ENCODE measurements at regions not wholly inside any gene's neighbourhood (a gene's known extent, or its start where the extent isn't known, plus 50 kb on each side); places are given as distances from the start of the nearest gene placed in this dataset.
A peak's percentile ranks its signal among the peaks of the same experiment; 100 is the strongest.

GRCh38 chr13:50527188-50527587 is 316.3 kb downstream of the DLEU7 start:
- intact Hi-C loops (cut with micrococcal nuclease) = no loop called here
- DNase-seq = no peak
- peaks cover 18% of the 10 kb centered on the region for H3K4me1 Mint-ChIP-seq (ENCODE audit: low read depth)
- H3K9me3 Mint-ChIP-seq = no peaks in the 10 kb centered on the region
- H3K27me3 Mint-ChIP-seq = no peaks in the 10 kb centered on the region
- ChIA-PET POLR2A (no interaction called here), CTCF (no interaction called here)
- H3K36me3 Mint-ChIP-seq (ENCODE audit: low read depth) = no peaks in the 10 kb centered on the region
- no peak overlapping the region for H3K27ac Mint-ChIP-seq
- no peak overlapping the region for H3K4me3 Mint-ChIP-seq
- no peak for ATAC-seq
- TF ChIP-seq, protein P1, sequence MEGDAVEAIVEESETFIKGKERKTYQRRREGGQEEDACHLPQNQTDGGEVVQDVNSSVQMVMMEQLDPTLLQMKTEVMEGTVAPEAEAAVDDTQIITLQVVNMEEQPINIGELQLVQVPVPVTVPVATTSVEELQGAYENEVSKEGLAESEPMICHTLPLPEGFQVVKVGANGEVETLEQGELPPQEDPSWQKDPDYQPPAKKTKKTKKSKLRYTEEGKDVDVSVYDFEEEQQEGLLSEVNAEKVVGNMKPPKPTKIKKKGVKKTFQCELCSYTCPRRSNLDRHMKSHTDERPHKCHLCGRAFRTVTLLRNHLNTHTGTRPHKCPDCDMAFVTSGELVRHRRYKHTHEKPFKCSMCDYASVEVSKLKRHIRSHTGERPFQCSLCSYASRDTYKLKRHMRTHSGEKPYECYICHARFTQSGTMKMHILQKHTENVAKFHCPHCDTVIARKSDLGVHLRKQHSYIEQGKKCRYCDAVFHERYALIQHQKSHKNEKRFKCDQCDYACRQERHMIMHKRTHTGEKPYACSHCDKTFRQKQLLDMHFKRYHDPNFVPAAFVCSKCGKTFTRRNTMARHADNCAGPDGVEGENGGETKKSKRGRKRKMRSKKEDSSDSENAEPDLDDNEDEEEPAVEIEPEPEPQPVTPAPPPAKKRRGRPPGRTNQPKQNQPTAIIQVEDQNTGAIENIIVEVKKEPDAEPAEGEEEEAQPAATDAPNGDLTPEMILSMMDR (IDR thresholded peaks at IDR 0.05) = no peak

DNA sequence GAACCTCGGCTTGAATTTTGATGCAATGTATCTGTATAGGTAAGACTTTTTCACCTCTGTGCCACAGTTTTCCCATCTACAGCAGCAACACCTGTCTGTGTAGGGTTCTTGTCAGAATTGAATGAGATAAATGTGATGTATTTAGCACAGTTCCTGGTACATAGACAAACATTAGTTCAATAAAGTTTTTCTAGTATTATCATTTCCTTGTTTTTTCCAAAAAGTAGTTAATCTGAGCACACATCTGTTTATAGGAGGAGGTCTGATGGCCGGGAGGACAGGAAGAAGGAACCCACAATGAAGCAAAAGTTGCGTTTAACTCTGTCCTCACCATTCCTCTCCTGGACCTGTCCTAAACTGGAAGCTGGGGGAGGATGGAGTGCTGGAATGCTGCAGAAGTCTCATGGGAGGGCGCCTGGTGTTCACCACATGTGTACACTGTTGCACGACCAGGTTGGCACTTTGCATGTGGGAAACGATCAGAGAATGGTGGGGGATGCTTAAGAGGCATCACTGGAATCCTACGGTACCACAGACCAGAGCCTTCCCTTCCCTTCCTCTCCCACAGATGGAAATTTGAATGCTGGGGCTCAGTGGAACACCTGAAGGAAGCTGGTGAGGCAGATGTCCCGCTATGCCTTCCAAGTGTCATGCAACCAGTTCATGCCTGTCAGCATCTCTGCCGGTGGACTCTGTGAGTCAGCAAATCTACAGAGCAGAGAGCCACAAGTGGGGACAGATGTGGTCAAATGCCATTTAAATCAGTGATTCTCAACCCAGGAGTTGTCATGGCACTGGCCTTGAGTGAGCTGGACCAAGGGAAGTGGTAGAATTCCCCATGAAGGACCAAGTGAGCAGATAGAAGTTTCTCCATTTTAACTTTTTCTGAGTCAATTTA is 315.6 kb downstream of the DLEU7 start:
- ATAC-seq = no peak
- Mint-ChIP-seq H3K9me3 (no peaks in the 10 kb centered on the region), H3K27me3 (no peaks in the 10 kb centered on the region), H3K4me1 (ENCODE audit: low read depth) (peaks cover 18% of the 10 kb centered on the region), H3K27ac (no peak overlapping the region), H3K4me3 (no peak overlapping the region), H3K36me3 (ENCODE audit: low read depth) (no peaks in the 10 kb centered on the region)
- intact Hi-C loops (cut with micrococcal nuclease) = no loop called here
- peak; percentile 20 for DNase-seq
- TF ChIP-seq, protein P1 (IDR thresholded peaks at IDR 0.05) = no peak
- CTCF ChIA-PET = no interaction called here
- POLR2A ChIA-PET = no interaction called here

DNA sequence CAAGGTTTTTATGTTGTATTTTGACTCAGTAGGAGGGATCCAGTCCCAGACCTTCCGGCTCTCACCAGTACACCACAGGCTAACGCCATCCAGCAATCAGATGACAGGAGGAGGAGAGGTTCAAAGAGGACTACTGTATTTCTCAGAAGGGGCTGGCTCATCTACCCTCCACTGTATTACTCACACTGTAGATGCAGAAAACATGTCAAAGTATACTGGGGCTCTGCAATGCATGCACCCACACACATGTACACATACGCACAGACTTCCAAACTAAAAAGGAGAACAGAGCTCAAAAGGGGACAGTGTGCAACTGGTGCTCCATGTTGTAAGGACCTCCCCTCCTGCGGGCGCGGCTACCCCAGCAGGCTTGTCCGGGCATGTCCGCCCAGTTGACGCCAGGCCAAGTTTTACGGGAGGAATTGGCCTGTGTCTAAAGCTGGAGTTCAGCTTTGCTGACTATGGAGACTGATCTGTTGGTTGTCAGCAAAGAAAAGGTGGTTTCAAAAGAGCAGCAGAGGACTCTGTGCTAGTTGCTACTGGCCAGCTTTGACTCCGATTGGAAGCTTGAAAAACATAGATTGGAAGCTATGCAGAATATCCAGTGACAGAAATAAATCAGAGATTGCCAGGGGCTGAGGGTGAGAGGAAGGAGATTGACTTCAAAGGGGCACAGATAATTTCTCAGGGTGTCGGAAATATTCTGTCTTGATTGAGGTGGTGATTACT is 314.2 kb downstream of the DLEU7 start:
- intact Hi-C loops (cut with micrococcal nuclease) = no loop called here
- H3K36me3 Mint-ChIP-seq (ENCODE audit: low read depth) = no peaks in the 10 kb centered on the region
- peak; percentile 92 for ATAC-seq
- DNase-seq = peak; percentile 40
- ChIA-PET POLR2A (no interaction called here), CTCF (interaction anchor here (1.4 to 3.2 kb wide), 2 partner anchors 13 to 553 kb away, joined by 3 to 9 read pairs; no protein-coding TSS in a partner anchor)
- peaks cover 7% of the 10 kb centered on the region for H3K9me3 Mint-ChIP-seq
- TF ChIP-seq, protein P1 (IDR thresholded peaks at IDR 0.05) = no peak
- H3K4me3 Mint-ChIP-seq = no peak overlapping the region
- no peak overlapping the region for H3K27ac Mint-ChIP-seq
- H3K4me1 Mint-ChIP-seq (ENCODE audit: low read depth) = peaks cover 18% of the 10 kb centered on the region
- no peaks in the 10 kb centered on the region for H3K27me3 Mint-ChIP-seq

DNA sequence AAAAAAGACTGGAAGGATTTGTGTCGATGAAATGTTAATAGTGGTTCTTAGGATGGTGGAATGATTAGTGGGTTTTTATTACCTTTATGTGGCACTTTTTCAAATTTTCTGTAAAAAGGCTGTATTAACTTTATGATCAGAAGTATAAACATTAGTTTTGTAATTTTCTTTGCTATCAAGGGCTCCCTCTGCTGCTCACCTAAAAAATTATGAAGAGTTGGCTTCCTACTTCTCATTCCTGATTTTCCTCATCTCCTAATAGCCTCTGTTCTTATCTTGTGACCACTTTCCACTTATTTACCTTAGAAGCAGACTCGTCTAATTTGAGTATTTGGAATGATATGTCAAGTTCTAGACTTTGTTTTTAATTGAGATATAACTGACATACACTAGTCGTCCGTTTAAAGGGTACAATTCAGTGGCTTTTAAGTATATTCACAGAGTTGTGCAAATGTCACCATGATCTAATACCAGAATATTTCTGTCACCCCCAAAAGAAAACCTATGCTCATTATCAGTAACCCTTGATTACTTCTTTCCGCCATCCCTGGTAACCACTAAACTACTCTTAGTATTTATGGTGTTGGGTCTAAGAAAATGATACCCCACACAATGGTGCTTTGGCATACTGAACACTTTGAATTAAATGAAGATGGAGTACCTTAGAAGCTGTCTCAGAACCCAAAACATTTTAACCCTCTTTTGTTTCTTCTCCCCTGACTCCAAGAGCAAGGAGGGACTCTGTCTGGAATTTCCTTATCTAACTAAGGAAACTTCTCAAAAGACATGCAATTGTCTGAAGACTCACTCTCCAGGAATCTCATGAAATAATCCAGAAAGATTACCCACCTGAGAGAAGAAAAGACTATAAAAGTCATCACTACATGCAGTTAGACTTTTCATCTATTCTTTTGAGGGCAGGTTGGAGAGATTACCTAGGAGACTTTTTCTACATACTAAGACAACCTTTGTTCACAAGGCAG is 311.3 kb downstream of the DLEU7 start:
- Mint-ChIP-seq H3K4me3 (no peak overlapping the region), H3K27me3 (no peaks in the 10 kb centered on the region), H3K36me3 (ENCODE audit: low read depth) (peaks cover 9% of the 10 kb centered on the region), H3K4me1 (ENCODE audit: low read depth) (peaks cover 13% of the 10 kb centered on the region), H3K27ac (no peak overlapping the region), H3K9me3 (peaks cover 28% of the 10 kb centered on the region)
- POLR2A ChIA-PET = no interaction called here
- intact Hi-C loops (cut with micrococcal nuclease) = loop anchor here (5.0 to 10.0 kb wide), 2 partner anchors 383 to 555 kb away; no protein-coding TSS in a partner anchor
- DNase-seq (no peak), ATAC-seq (no peak)
- TF ChIP-seq, protein P1 (IDR thresholded peaks at IDR 0.05) = peak; percentile 50
- CTCF ChIA-PET = interaction anchor here (1.6 to 3.2 kb wide), 2 partner anchors 17 to 556 kb away, joined by 4 to 9 read pairs; no protein-coding TSS in a partner anchor
